Duodenal mucosa (tissue), 2 donors: ENCODE measurements at regions not wholly inside any gene's neighbourhood (a gene's known extent, or its start where the extent isn't known, plus 50 kb on each side); places are given as distances from the start of the nearest gene placed in this dataset.

Experiments
- H3K27ac ChIP-seq: one replicate; pipeline ENCODE4 v1.7.0; 2013; ENCODE audit warnings: low read depth, low read length
- H3K27me3 ChIP-seq, 2 donors: one replicate each; pipeline ENCODE4 v1.7.0; 2013; ENCODE audit warnings: low read length in 2 of 2, control low read depth in 1 of 2; ENCODE audit not compliant: insufficient read depth in 2 of 2, control insufficient read depth in 1 of 2
- H3K36me3 ChIP-seq, 2 donors: one replicate each; pipeline ENCODE4 v1.7.0; 2013; ENCODE audit warnings: low read length in 2 of 2, control low read depth in 1 of 2; ENCODE audit not compliant: insufficient read depth in 2 of 2, control insufficient read depth in 1 of 2
- H3K4me1 ChIP-seq, 2 donors: one replicate each; pipeline ENCODE4 v1.7.0; 2013; ENCODE audit warnings: low read length in 2 of 2, control low read depth in 1 of 2; ENCODE audit not compliant: insufficient read depth in 2 of 2, control insufficient read depth in 1 of 2
- H3K4me3 ChIP-seq, 2 donors: one replicate each; pipeline ENCODE4 v1.7.0; 2013; ENCODE audit warnings: low read length in 2 of 2, low read depth in 1 of 2
- H3K9ac ChIP-seq, 2 donors: one replicate each; pipeline ENCODE4 v1.7.0; 2013; ENCODE audit warnings: low read length in 2 of 2, low read depth in 1 of 2
- H3K9me3 ChIP-seq, 2 donors: one replicate each; pipeline ENCODE4 v1.7.0; 2013; ENCODE audit warnings: low read length in 2 of 2, control low read depth in 1 of 2; ENCODE audit not compliant: control insufficient read depth in 1 of 2

- no peak overlapping the region for H3K4me3 ChIP-seq
- no peaks in the 10 kb centered on the region for H3K36me3 ChIP-seq
- peaks cover 0 to 12% of the 10 kb centered on the region in 2 donors for H3K4me1 ChIP-seq
- no peak overlapping the region for H3K27ac ChIP-seq
- H3K9ac ChIP-seq, result no peak overlapping the region
- no peaks in the 10 kb centered on the region for H3K27me3 ChIP-seq
- H3K9me3 ChIP-seq, result no peaks in the 10 kb centered on the region
These were observed 201.1 kb upstream of the ADAMTS9 start for GRCh38 chr3:64888840-64889392.

GRCh38 chr3:64888165-64888564 is 200.4 kb upstream of the ADAMTS9 start:
- Histone ChIP-seq H3K4me1 (peaks cover 0 to 12% of the 10 kb centered on the region in 2 donors), H3K27ac (no peak overlapping the region), H3K27me3 (no peaks in the 10 kb centered on the region), H3K36me3 (no peaks in the 10 kb centered on the region), H3K9me3 (no peaks in the 10 kb centered on the region), H3K4me3 (no peak overlapping the region), H3K9ac (no peak overlapping the region)

GRCh38 chr3:64885055-64885454 is 197.3 kb upstream of the ADAMTS9 start:
- Histone ChIP-seq H3K4me1 (peaks cover 0 to 2% of the 10 kb centered on the region in 2 donors), H3K4me3 (no peak overlapping the region), H3K27me3 (no peaks in the 10 kb centered on the region), H3K9me3 (no peaks in the 10 kb centered on the region), H3K36me3 (no peaks in the 10 kb centered on the region), H3K27ac (no peak overlapping the region), H3K9ac (no peak overlapping the region)

GRCh38 chr3:64884536-64884935 is 196.7 kb upstream of the ADAMTS9 start:
- H3K9me3 ChIP-seq, result no peaks in the 10 kb centered on the region
- H3K9ac ChIP-seq, result no peak overlapping the region
- H3K36me3 ChIP-seq, result no peaks in the 10 kb centered on the region
- no peak overlapping the region for H3K27ac ChIP-seq
- H3K4me3 ChIP-seq, result no peak overlapping the region
- H3K27me3 ChIP-seq, result no peaks in the 10 kb centered on the region
- H3K4me1 ChIP-seq, result no peaks in the 10 kb centered on the region

GRCh38 chr3:64880916-64881315 is 193.1 kb upstream of the ADAMTS9 start:
- Histone ChIP-seq H3K9me3 (no peaks in the 10 kb centered on the region), H3K4me1 (no peaks in the 10 kb centered on the region), H3K27me3 (no peaks in the 10 kb centered on the region), H3K9ac (no peak overlapping the region), H3K36me3 (no peaks in the 10 kb centered on the region), H3K27ac (no peak overlapping the region), H3K4me3 (no peak overlapping the region)

- Histone ChIP-seq H3K9me3 (no peaks in the 10 kb centered on the region), H3K36me3 (no peaks in the 10 kb centered on the region), H3K4me1 (no peaks in the 10 kb centered on the region), H3K9ac (no peak overlapping the region), H3K4me3 (no peak overlapping the region), H3K27ac (no peak overlapping the region), H3K27me3 (no peaks in the 10 kb centered on the region)
These were observed 190.6 kb upstream of the ADAMTS9 start for GRCh38 chr3:64878362-64878761.

- H3K9me3 ChIP-seq, result no peaks in the 10 kb centered on the region
- H3K27ac ChIP-seq, result no peak overlapping the region
- H3K4me1 ChIP-seq, result no peaks in the 10 kb centered on the region
- no peaks in the 10 kb centered on the region for H3K27me3 ChIP-seq
- no peaks in the 10 kb centered on the region for H3K36me3 ChIP-seq
- no peak overlapping the region for H3K4me3 ChIP-seq
- H3K9ac ChIP-seq, result no peak overlapping the region
These were observed 185.6 kb upstream of the ADAMTS9 start for GRCh38 chr3:64873400-64873799.

GRCh38 chr3:64872345-64872744 is 184.5 kb upstream of the ADAMTS9 start:
- no peak overlapping the region for H3K9ac ChIP-seq
- no peaks in the 10 kb centered on the region for H3K36me3 ChIP-seq
- no peaks in the 10 kb centered on the region for H3K4me1 ChIP-seq
- H3K4me3 ChIP-seq, result no peak overlapping the region
- no peak overlapping the region for H3K27ac ChIP-seq
- no peaks in the 10 kb centered on the region for H3K9me3 ChIP-seq
- no peaks in the 10 kb centered on the region for H3K27me3 ChIP-seq

GRCh38 chr3:64871834-64872249 is 184.0 kb upstream of the ADAMTS9 start:
- Histone ChIP-seq H3K4me3 (no peak overlapping the region), H3K27me3 (no peaks in the 10 kb centered on the region), H3K27ac (no peak overlapping the region), H3K9ac (no peak overlapping the region), H3K4me1 (no peaks in the 10 kb centered on the region), H3K36me3 (no peaks in the 10 kb centered on the region), H3K9me3 (no peaks in the 10 kb centered on the region)

- Histone ChIP-seq H3K27ac (no peak overlapping the region), H3K4me1 (peaks cover 0 to 1% of the 10 kb centered on the region in 2 donors), H3K4me3 (no peak overlapping the region), H3K9me3 (no peaks in the 10 kb centered on the region), H3K9ac (no peak overlapping the region), H3K36me3 (no peaks in the 10 kb centered on the region), H3K27me3 (no peaks in the 10 kb centered on the region)
These were observed 183.3 kb upstream of the ADAMTS9 start for GRCh38 chr3:64870876-64871646.
